Hepatocyte (in vitro differentiated cells): ENCODE measurements at regions not wholly inside any gene's neighbourhood (a gene's known extent, or its start where the extent isn't known, plus 50 kb on each side); places are given as distances from the start of the nearest gene placed in this dataset.

Source experiments
- EZH2 ChIP-seq: fragments of 200-600 bp; sonication (generic); IDR thresholded peaks from 2 replicates; pipeline ENCODE4 v1.6.1; 2016; ENCODE audit warnings: antibody characterized with exemption, mild to moderate bottlenecking, borderline replicate concordance
- TF ChIP-seq, protein P1 (sequence below): fragments of 200-600 bp; sonication (generic); IDR thresholded peaks from 2 replicates; pipeline ENCODE4 v1.5.1; 2016; ENCODE audit warnings: antibody characterized with exemption, mild to moderate bottlenecking; ENCODE audit not compliant: poor library complexity

DNA sequence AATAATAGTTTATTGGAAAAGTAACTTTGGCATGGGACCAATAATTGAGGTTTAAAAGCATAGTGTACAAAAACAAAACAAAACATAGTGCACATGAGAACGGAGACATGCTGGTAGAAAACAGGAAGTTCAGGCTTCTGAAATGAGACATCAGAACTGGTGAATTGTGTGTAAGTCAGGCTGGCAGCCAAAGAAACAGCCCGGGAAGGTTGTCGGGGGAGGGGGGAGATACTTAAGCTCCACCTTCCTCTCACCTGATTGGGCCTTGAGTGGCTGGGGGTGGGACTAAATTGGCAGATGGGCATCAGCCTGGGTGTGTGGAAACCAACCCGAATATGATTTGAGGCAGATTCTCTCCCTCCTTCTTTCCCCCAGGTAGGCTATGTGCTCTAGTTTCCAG, 256.3 kb downstream of the SMARCA2 start:
- TF ChIP-seq, protein P1, sequence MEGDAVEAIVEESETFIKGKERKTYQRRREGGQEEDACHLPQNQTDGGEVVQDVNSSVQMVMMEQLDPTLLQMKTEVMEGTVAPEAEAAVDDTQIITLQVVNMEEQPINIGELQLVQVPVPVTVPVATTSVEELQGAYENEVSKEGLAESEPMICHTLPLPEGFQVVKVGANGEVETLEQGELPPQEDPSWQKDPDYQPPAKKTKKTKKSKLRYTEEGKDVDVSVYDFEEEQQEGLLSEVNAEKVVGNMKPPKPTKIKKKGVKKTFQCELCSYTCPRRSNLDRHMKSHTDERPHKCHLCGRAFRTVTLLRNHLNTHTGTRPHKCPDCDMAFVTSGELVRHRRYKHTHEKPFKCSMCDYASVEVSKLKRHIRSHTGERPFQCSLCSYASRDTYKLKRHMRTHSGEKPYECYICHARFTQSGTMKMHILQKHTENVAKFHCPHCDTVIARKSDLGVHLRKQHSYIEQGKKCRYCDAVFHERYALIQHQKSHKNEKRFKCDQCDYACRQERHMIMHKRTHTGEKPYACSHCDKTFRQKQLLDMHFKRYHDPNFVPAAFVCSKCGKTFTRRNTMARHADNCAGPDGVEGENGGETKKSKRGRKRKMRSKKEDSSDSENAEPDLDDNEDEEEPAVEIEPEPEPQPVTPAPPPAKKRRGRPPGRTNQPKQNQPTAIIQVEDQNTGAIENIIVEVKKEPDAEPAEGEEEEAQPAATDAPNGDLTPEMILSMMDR, result no peak
- no peak for TF ChIP-seq EZH2
